ENCODE measurements at regions not wholly inside any gene's neighbourhood (a gene's known extent, or its start where the extent isn't known, plus 50 kb on each side); places are given as distances from the start of the nearest gene placed in this dataset.

- TF ChIP-seq TAF1 (IDR thresholded peaks at IDR 0.05; ENCODE audit: low read depth): no peak
- no peak for TF ChIP-seq CTCF (IDR thresholded peaks at IDR 0.05; ENCODE audit: poor library complexity, severe bottlenecking)
- no peak for TF ChIP-seq REST (IDR thresholded peaks at IDR 0.05; ENCODE audit: borderline replicate concordance)
- no peak for TF ChIP-seq POLR2AphosphoS5 (IDR thresholded peaks at IDR 0.05)
Measured at GRCh38 chr5:86493777-86494176, 124.0 kb upstream of the COX7C start.

Data from neural cell (in vitro differentiated cells).